Suppressor macrophage (primary cell): ENCODE measurements at regions not wholly inside any gene's neighbourhood (a gene's known extent, or its start where the extent isn't known, plus 50 kb on each side); places are given as distances from the start of the nearest gene placed in this dataset.

ENCODE experiments used
- DNase-seq, 4 experiments: peaks; one replicate each; pipeline ENCODE4 v3.0.0-alpha.2; 2020 to 2022

- DNase-seq, result no peak
Observed at GRCh38 chr7:116423499-116423898, 76.0 kb upstream of the CAV2 start.

DNA sequence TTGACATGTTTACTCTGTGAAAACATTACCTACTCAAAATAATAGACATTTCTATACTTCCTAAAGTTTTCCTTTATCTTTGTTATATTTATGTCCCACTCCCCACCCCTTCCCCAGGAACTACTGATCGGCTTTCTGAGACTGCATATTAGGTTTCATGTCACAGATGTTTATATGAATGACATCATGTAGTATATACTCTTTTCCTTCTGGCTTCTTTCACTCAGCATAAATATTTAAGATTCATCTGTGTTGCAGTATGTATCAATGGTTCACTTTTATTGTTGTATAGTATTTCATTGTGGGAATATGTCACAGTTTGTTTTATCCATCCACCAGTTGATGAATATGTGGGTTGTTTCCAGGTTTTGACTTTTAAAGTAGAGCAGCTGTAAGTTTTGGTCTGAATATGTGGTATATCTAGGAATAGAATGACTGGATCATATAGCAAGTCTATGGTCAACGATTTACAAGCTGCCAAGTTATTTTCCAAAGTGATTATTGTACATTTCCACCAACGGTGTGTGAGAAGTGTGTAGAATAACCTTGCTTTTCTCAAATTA lies 73.8 kb upstream of the CAV2 start:
- no peak for DNase-seq

DNA sequence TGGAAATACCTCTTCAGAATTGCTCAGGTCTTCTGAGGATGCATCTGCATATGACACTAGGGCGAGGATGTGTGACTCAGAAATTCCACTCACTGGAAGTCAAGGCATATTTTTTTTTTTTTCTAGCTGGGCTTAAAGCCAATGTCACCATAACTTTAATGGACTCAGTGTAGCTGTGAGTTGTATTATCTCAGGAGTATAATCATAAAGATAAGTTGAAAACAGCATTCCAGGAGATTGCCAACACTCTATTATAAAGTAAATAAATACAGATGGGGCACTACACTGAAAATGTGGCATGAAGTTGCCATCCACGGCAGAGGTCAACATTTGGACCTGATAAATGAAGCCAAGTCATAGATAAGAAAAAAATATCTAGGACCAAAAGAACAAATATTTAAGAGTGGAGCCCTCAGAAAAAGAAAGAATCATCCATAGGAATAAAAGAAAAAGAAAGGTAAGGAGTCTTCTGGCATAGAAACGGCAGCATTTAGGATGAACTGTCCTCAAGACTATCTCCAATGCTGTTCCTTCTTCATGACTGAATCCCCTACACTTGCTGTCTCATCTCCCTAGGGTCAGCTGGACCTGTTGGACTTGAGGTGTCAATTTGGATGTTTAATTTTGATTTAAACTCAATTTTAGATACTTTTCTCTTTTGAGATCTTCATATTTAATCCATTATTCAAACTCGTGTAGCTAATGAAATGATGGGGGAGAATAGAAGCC lies 72.9 kb upstream of the CAV2 start:
- DNase-seq, result no peak

DNA sequence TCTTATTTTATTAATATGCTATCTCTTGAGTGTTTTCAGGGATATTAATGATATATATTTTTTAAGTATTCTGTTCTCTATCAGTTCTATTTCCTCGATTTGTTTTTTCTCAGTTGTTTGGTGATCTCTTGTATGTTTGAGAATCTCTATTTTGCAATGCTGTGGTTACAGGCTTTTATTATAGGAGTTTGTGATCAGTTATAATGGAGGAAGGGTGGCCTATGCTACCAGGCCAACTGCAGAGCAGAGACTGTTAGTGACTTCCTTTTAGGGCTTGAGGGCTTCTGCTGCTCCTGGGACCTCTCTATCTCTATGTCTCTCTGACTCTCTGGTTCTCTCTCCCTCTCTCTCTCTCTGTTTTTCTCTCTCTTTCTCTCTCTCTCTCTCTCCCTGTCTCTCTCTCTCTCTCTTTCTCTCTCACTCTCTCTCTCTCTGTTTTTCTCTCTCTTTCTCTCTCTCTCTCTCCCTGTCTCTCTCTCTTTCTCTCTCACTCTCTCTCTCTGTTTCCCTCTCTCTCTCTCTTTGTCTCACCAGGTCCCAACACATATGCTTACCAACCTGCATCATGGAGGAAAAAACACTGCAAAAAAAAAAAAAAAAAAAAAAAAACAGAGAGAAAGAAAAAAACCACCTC lies 69.4 kb upstream of the CAV2 start:
- no peak for DNase-seq

GRCh38 chr7:116431787-116432526 lies 67.6 kb upstream of the CAV2 start:
- DNase-seq, result no peak

DNA sequence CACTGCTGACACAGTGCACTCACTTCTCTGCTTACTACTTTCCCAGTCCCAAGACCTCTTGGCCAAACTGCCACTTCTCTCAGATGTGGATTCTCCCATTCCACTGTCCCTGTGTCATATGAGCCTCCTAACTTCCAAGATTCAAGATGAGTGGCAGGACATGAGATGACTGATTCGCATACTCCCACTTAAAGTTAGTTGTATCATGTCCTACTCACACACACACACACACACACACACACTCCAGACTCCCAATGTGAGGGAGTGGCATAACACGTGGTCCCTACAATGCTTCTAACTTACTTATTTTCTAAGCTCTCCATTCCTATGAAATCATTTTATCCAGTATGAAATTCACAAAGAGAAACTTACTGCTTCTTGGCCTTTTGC lies 67.0 kb upstream of the CAV2 start:
- DNase-seq, result no peak

DNA sequence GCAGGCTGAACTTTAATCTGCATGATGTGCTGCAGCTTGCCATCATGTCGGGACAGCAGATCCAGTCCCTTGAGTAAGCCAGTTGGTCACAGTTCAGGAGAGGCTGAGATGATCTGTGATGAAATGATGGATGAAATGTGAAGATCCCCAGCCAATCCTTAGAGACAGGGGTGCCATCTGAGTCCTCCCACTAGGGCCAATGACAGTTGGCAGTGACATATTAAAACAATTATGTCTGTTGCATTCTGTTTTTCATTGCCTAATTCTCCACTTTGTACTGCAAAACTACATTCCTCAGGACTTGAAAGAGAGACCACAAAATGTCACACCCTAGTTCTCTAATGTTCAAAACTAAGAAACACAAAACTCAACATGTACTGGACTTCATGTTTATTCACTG lies 66.3 kb upstream of the CAV2 start:
- no peak for DNase-seq

- no peak for DNase-seq
Observed at GRCh38 chr7:116434820-116435341, 64.7 kb upstream of the CAV2 start.

DNA sequence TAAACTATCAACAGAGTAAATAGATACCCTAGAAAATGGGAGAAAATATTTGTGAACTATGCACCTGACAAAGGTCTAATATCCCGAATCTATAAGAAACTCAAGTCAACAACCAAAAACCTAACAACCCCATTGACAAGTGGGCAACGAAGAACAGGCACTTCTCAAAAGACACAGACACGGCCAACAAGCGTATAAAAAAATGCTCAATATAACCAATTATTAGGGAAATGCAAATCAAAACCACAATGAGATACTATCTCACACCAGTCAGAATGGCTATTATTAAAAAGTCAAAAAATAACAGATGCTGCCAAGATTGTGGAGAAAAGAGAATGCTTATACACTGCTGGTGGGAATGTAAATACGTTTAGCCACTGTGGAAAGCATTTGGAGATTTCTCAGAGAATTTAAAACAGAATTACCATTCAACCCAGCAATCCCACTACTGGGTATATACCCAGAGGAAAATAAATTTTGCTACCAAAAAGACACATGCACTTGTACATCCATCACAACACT lies 63.2 kb upstream of the CAV2 start:
- DNase-seq, result no peak

DNA sequence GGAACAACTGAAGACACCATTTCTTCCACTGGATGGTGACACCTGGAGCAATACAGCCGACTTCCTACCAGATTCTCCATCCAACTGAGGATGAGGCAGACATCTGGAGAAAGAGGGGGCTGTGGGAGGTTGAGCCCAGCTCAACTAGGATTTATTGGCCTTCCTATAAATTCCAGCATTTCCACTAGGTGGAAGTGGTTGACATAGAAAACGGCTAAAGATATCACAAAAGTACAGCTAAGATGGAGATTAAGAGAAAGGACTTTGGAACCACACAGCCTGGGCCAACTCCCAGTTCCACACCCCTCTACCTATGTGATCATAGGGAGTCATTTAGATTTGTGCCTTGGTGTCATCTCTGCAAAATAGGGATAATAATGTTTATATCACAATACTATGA lies 61.3 kb upstream of the CAV2 start:
- DNase-seq, result no peak

GRCh38 chr7:116439005-116439404 lies 60.5 kb upstream of the CAV2 start:
- no peak for DNase-seq

- no peak for DNase-seq
Observed at GRCh38 chr7:116439841-116440549, 59.5 kb upstream of the CAV2 start.

DNA sequence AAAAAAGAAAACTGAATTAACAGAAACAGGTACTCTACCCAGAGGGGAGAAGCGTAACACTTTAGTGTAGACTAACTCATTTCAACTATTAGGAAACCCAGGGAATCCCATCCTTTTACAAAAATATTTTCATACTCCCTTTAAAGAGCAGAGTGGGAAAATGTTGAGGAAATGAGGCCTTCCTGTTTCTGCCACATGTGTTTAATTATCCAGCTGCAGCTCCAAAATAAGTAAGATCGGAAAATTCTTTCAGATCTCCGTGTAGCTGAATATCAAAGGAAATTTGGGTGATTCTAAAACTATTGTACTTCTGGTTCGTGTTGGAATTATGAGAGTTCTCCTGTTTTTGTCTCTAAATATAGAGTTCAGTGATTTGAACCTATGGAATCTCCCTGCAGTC lies 58.0 kb upstream of the CAV2 start:
- no peak for DNase-seq

DNA sequence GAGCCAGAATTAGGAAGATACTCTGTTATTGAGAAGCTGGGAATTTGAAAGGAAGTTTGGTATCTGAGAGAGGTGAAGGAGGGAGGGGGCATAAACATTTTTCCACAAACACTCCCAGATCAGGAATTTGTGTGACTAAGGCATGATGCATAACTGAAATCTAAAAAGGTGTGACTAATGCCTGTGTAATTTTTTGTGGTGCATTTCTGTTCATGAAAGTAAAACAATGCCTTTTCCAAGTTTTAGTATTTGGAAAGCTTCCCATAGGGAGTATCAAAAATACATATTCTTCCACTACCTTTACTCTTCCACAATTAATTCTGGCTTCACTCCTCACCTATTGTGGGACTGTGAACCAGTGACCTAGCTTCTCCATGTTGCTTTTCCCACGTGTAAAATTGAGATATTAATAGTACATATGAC lies 56.4 kb upstream of the CAV2 start:
- no peak for DNase-seq

DNA sequence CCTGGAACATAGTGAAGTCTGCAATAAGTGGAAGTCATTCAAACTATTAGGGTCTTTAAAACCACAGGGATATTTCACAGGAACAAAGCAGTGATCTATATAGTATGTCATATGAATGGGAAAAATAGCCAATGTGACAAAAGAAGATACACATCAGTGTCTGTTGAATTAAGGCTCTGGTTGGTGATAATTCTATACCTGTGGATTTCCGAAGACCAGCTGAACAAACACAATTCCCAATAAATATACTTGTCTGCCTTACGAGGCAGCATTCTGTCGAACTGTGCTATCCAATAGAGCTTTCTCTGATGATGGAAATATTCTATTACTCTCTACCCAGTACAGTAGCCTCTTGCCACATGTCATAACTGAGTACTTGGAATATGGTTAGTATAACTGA lies 55.9 kb upstream of the CAV2 start:
- no peak for DNase-seq

DNA sequence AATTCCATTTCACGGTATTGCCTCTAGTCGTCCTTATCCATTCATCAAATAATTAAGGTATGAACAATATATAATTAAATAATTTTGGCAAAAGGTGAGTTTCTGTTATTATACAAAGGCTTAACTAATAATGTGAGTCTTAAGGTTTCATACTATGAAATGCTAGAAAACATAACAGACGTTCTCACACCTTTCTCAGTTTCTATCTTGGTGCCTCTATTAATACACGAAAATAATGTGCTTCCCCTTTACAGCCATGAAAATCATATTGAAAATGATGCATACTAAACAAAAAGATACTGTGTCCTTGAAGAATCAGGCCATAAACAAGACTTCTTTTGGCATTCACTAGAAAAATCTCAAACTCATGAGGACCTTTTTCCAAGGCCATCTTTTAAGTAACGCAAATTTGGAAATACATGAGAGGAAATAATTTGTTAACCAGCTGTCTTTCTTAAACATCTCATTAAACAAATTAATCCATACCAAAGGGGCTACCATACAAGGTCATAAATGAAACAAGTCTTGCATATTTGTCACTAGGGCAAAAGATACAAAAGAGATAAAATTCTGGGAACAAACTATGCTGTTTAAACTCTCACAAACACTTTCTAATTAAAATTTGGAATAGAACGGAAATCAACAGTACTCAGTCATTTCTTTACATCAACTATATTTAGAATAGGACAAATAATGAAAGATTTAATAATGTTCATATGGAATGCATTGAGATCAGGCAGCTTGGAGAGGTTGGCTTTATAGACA lies 53.9 kb upstream of the CAV2 start:
- DNase-seq, result no peak

DNA sequence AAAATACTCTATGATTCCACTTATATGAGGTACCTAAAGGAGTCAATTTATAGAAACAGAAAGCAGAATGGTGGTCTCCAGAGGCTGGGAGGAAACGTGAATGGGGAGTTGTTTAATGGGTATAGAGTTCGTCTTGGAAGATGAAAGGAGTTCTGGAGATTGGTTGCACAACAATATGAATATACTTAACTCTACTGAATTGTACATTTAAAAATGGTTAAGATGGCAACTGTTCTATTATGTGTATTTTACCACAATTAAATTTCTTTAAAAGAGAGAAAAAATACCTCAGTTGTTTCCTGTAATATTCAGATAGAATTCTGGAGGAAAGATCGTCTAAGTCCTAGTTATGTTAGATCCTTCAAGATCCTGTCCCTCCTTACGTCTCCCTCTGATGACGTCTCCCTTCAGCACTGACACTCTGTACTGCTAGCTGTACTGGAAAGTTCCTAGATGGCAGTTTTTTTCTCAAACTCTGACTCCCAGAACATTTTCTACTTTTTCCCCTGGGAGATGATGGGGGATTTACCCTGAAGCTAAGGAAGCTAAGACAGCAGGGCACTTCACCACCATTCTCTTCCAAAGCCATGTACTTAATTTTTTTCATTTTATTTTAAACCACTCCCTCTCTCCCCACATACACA lies 53.2 kb upstream of the CAV2 start:
- no peak for DNase-seq

- no peak for DNase-seq
Observed at GRCh38 chr7:116447436-116447835, 52.1 kb upstream of the CAV2 start.

GRCh38 chr7:116447966-116448839 lies 51.3 kb upstream of the CAV2 start:
- DNase-seq, result no peak

- no peak for DNase-seq
Observed at GRCh38 chr7:116449441-116449840, 50.1 kb upstream of the CAV2 start.
